ENCODE measurements at regions not wholly inside any gene's neighbourhood (a gene's known extent, or its start where the extent isn't known, plus 50 kb on each side); places are given as distances from the start of the nearest gene placed in this dataset.
A peak's percentile ranks its signal among the peaks of the same experiment; 100 is the strongest.
"Not testable (repeated sequence)": the region's sequence is repeated elsewhere in the genome, so short reads cannot be mapped to it uniquely, and the experiment has no call there.

DNA sequence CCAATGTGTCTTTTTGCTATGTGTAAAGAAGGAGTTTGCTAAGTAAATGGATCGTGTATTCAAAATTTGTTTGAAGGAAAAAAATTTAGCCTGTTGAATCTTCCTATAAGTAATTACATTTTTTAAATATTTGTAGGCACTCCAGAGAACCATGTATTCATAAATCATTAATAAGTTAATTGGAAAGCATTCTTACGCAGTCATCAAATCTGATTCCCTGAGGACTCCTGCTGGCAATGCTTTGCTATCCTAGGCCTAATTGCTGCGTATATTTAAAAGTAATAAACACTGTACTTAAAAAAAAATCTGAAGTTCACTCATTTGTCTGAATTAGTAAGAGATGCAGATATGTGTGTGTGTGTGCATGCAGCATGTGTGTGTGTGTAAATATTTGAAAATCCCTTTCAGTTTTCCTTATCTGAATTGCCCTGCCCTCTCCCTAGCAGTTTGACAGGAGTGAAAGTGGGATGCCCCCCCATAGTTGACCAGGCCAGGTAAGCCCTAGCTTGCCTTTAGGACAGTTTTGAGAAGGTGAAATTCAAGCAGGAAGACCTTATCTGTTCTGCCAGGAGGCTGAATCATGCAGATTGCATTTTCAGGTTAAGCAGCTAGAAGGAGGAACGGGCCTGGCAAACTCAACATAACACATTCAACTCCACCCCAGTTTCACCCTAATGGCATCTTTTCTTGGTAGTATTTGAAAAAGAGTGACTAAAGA, 81.2 kb upstream of the DNAH5 start:
- no peak overlapping the region for H3K9ac ChIP-seq (ENCODE audit: low read length in 5 of 5)
- no peak overlapping the region for H3K27ac ChIP-seq (ENCODE audit: low read depth, low read length)
- H3K36me3 ChIP-seq (ENCODE audit: control insufficient read depth in 5 of 5, insufficient read depth in 5 of 5, low read length in 5 of 5) = no peaks in the 10 kb centered on the region
- H3K9me3 ChIP-seq (ENCODE audit: control insufficient read depth in 5 of 5, low read length in 5 of 5) = no peaks in the 10 kb centered on the region
- no peak overlapping the region for H3K4me3 ChIP-seq (ENCODE audit: low read depth in 1 of 5, low read length in 5 of 5)
- no peaks in the 10 kb centered on the region for H3K4me1 ChIP-seq (ENCODE audit: control insufficient read depth in 5 of 5, insufficient read depth in 5 of 5, low read length in 5 of 5)
- peaks cover 0 to 3% (median 0%) of the 10 kb centered on the region in 5 donors for H3K27me3 ChIP-seq (ENCODE audit: control insufficient read depth in 5 of 5, insufficient read depth in 4 of 5, low read length in 5 of 5)

DNA sequence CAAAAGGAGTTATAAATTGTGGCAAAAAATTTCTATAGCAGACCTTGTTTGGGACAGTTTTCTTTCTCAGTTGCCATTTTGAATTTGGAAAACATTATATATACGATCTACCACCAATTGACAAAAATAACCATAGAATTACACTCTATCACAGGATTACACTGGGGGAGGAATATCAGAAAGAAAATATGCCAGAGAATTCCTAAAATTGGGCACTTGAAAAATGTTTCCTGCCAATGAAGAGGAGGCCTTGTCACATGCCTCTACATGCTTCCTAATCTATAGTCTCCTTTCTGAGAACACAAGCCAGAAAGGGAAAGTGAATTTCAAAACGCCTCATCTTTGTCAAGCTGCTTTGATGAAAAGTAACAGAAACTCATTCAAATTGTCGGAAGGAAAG, 78.5 kb upstream of the DNAH5 start:
- Histone ChIP-seq H3K27ac (ENCODE audit: low read depth, low read length) (no peak overlapping the region), H3K27me3 (ENCODE audit: control insufficient read depth in 5 of 5, insufficient read depth in 4 of 5, low read length in 5 of 5) (peaks cover 0 to 3% (median 1%) of the 10 kb centered on the region in 5 donors), H3K36me3 (ENCODE audit: control insufficient read depth in 5 of 5, insufficient read depth in 5 of 5, low read length in 5 of 5) (no peaks in the 10 kb centered on the region), H3K9ac (ENCODE audit: low read length in 5 of 5) (no peak overlapping the region), H3K4me3 (ENCODE audit: low read depth in 1 of 5, low read length in 5 of 5) (no peak overlapping the region), H3K4me1 (ENCODE audit: control insufficient read depth in 5 of 5, insufficient read depth in 5 of 5, low read length in 5 of 5) (no peaks in the 10 kb centered on the region), H3K9me3 (ENCODE audit: control insufficient read depth in 5 of 5, low read length in 5 of 5) (no peaks in the 10 kb centered on the region)

DNA sequence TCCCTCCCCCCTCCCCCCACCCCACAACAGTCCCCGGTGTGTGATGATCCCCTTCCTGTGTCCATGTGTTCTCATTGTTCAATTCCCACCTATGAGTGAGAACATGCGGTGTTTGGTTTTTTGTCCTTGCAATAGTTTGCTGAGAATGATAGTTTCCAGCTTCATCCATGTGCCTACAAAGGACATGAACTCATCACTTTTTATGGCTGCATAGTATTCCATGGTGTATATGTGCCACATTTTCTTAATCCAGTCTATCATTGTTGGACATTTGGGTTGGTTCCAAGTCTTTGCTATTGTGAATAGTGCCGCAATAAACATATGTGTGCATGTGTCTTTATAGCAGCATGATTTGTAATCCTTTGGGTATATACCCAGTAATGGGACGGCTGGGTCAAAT, 76.5 kb upstream of the DNAH5 start:
- H3K27me3 ChIP-seq (ENCODE audit: control insufficient read depth in 5 of 5, insufficient read depth in 4 of 5, low read length in 5 of 5); H3K9me3 ChIP-seq (ENCODE audit: control insufficient read depth in 5 of 5, low read length in 5 of 5); H3K9ac ChIP-seq (ENCODE audit: low read length in 5 of 5); H3K36me3 ChIP-seq (ENCODE audit: control insufficient read depth in 5 of 5, insufficient read depth in 5 of 5, low read length in 5 of 5); H3K4me3 ChIP-seq (ENCODE audit: low read depth in 1 of 5, low read length in 5 of 5); H3K27ac ChIP-seq (ENCODE audit: low read depth, low read length); H3K4me1 ChIP-seq (ENCODE audit: control insufficient read depth in 5 of 5, insufficient read depth in 5 of 5, low read length in 5 of 5): not testable (repeated sequence)

DNA sequence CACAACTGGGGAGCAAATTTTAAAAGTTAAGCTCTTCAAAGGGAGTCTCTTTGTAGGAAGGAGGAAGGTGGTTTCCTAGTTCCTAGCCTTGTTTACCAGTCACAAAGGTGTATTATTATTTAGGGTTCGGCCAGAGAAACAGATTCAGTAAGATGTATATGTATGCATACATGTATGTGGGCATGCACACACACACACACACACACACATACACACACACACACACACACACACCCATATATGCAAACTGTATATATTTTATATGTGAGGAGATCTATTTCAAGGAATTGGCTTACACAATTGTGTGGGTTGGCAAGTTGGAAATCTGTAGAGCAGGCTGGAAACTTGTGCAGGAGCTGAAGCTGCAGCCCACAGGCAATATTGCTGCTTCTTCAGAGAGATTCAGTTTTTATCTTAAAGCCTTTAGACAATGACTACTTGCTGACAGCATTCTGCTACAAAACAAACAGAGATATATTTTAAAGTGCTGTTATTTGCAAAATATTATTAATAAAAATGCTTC, 75.3 kb upstream of the DNAH5 start:
- H3K27me3 ChIP-seq (ENCODE audit: control insufficient read depth in 5 of 5, insufficient read depth in 4 of 5, low read length in 5 of 5) = peaks cover 3 to 7% (median 3%) of the 10 kb centered on the region in 5 donors
- no peak overlapping the region for H3K4me3 ChIP-seq (ENCODE audit: low read depth in 1 of 5, low read length in 5 of 5)
- H3K36me3 ChIP-seq (ENCODE audit: control insufficient read depth in 5 of 5, insufficient read depth in 5 of 5, low read length in 5 of 5) = no peaks in the 10 kb centered on the region
- H3K9me3 ChIP-seq (ENCODE audit: control insufficient read depth in 5 of 5, low read length in 5 of 5) = no peaks in the 10 kb centered on the region
- H3K4me1 ChIP-seq (ENCODE audit: control insufficient read depth in 5 of 5, insufficient read depth in 5 of 5, low read length in 5 of 5) = no peaks in the 10 kb centered on the region
- no peak overlapping the region for H3K27ac ChIP-seq (ENCODE audit: low read depth, low read length)
- H3K9ac ChIP-seq (ENCODE audit: low read length in 5 of 5) = no peak overlapping the region

DNA sequence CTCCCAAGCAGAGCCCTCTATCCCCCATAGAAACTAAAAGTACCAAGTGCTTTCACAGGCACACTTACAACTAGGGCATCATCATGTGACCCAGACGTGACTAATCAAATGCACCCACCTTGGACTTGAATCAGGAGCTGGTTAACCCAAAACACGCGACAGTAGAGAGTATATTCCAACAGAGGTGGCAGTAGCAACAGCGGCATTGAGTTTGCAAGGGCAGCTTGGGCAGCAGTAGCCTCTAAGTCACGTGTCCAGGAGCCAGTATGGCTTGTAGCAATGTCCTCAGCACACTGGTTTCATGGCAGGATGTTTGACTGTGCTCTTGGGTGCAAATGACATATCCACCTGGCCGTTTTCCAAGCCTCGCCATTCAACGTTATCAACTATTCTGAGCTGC, 73.4 kb upstream of the DNAH5 start:
- Histone ChIP-seq H3K36me3 (ENCODE audit: control insufficient read depth in 5 of 5, insufficient read depth in 5 of 5, low read length in 5 of 5) (no peaks in the 10 kb centered on the region), H3K4me3 (ENCODE audit: low read depth in 1 of 5, low read length in 5 of 5) (no peak overlapping the region), H3K27ac (ENCODE audit: low read depth, low read length) (no peak overlapping the region), H3K4me1 (ENCODE audit: control insufficient read depth in 5 of 5, insufficient read depth in 5 of 5, low read length in 5 of 5) (no peaks in the 10 kb centered on the region), H3K9ac (ENCODE audit: low read length in 5 of 5) (no peak overlapping the region), H3K27me3 (ENCODE audit: control insufficient read depth in 5 of 5, insufficient read depth in 4 of 5, low read length in 5 of 5) (peaks cover 0 to 7% (median 3%) of the 10 kb centered on the region in 5 donors), H3K9me3 (ENCODE audit: control insufficient read depth in 5 of 5, low read length in 5 of 5) (no peaks in the 10 kb centered on the region)

DNA sequence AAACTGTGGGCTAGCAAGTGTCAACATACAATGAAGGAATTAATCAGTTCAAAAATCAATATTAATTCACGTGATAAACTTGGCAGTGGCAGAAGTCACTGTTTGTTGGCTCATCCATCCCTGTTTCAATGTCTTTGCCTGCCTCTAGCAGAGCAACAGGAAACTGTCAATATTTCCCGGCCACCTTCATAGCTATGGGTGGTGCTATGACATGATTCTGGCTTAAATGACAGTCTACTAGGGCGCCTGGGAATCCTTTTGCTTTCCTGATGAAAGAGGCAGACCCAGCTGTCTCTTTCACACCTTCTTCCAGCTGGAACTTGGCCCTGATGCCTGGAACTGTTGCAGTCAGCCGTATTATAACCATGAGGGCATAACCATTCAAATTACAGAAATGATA, 72.1 kb upstream of the DNAH5 start:
- Histone ChIP-seq H3K27ac (ENCODE audit: low read depth, low read length) (no peak overlapping the region), H3K4me1 (ENCODE audit: control insufficient read depth in 5 of 5, insufficient read depth in 5 of 5, low read length in 5 of 5) (peaks cover 0 to 6% (median 4%) of the 10 kb centered on the region in 5 donors), H3K9ac (ENCODE audit: low read length in 5 of 5) (no peak overlapping the region), H3K4me3 (ENCODE audit: low read depth in 1 of 5, low read length in 5 of 5) (no peak overlapping the region), H3K9me3 (ENCODE audit: control insufficient read depth in 5 of 5, low read length in 5 of 5) (no peaks in the 10 kb centered on the region), H3K27me3 (ENCODE audit: control insufficient read depth in 5 of 5, insufficient read depth in 4 of 5, low read length in 5 of 5) (peaks cover 0 to 7% (median 3%) of the 10 kb centered on the region in 5 donors), H3K36me3 (ENCODE audit: control insufficient read depth in 5 of 5, insufficient read depth in 5 of 5, low read length in 5 of 5) (no peaks in the 10 kb centered on the region)

DNA sequence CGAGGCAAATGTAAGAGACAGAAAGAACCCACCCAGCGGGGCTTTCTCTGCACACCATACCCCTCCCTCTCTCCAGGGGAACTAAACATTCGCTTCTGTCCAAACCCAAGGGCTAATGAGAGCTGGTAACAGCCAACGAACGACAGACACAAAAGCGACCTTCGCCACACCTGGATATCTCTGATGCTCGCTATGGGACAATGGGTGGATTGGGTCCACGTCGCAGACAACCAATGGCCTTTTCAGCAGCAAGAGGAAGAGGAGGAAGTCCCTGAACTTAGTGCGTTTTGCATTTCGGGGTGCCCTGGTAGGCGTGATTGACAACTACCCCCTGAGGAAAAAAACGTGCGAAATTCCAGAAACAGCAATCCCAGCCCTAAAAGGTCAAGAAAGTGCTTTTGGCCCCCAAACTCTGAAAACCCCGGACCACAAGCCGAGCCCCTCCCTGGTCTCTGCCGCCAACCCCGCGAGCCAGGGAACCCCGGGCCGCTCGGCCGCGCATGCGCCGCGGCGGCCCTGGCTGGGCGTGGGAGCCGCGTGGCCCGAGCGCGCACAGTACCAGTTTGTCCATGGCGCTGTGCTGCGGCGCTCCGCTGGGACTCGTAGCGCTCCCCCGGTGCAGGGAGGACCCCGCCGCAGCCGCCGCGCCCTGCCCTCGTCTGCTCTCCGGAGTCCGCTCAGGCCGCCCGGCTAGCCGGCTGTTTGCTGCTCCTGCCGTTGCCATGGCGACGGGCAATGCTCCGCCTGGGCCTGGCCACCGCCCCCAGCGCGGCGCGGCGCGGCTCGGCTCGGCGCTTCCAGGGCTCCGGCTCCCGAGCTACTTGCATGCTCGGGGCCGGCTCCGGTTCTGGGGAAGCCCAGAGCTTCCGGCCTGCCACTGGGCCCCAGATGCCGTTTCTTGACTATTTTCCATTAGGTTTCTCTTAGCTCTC, 66.9 kb upstream of the DNAH5 start:
- no peaks in the 10 kb centered on the region for H3K36me3 ChIP-seq (ENCODE audit: control insufficient read depth in 5 of 5, insufficient read depth in 5 of 5, low read length in 5 of 5)
- no peaks in the 10 kb centered on the region for H3K9me3 ChIP-seq (ENCODE audit: control insufficient read depth in 5 of 5, low read length in 5 of 5)
- H3K27ac ChIP-seq (ENCODE audit: low read depth, low read length) = peak overlapping the region; percentile 24
- H3K4me1 ChIP-seq (ENCODE audit: control insufficient read depth in 5 of 5, insufficient read depth in 5 of 5, low read length in 5 of 5) = peaks cover 4 to 13% (median 11%) of the 10 kb centered on the region in 5 donors
- no peaks in the 10 kb centered on the region for H3K27me3 ChIP-seq (ENCODE audit: control insufficient read depth in 5 of 5, insufficient read depth in 4 of 5, low read length in 5 of 5)
- H3K9ac ChIP-seq (ENCODE audit: low read length in 5 of 5) = peak overlapping the region in 4 of 5 donors; percentile 16 to 74 (median 58)
- H3K4me3 ChIP-seq (ENCODE audit: low read depth in 1 of 5, low read length in 5 of 5) = peak overlapping the region; percentile 62 to 84 (median 74)

DNA sequence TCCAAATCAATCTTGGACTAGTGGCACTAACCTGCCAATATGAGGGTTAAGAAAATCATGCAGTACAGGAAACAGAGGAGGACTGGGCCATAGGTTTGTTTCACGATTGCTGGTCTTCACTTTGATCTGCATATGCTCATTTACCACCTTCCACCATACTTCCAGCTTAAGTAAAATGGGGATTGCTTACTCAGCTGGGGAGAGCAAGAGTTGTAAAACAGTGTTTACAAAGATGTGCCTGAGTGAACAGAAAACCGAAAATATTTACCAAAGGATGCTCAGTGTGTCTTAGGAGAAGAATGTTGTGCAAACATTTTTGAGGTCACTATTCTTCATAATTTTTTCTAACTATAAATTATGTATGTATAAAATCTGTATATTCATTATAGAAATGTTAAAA, 65.1 kb upstream of the DNAH5 start:
- peaks cover 4 to 13% (median 11%) of the 10 kb centered on the region in 5 donors for H3K4me1 ChIP-seq (ENCODE audit: control insufficient read depth in 5 of 5, insufficient read depth in 5 of 5, low read length in 5 of 5)
- no peak overlapping the region for H3K9ac ChIP-seq (ENCODE audit: low read length in 5 of 5)
- no peak overlapping the region for H3K4me3 ChIP-seq (ENCODE audit: low read depth in 1 of 5, low read length in 5 of 5)
- no peaks in the 10 kb centered on the region for H3K36me3 ChIP-seq (ENCODE audit: control insufficient read depth in 5 of 5, insufficient read depth in 5 of 5, low read length in 5 of 5)
- H3K27ac ChIP-seq (ENCODE audit: low read depth, low read length) = no peak overlapping the region
- H3K27me3 ChIP-seq (ENCODE audit: control insufficient read depth in 5 of 5, insufficient read depth in 4 of 5, low read length in 5 of 5) = no peaks in the 10 kb centered on the region
- no peaks in the 10 kb centered on the region for H3K9me3 ChIP-seq (ENCODE audit: control insufficient read depth in 5 of 5, low read length in 5 of 5)

DNA sequence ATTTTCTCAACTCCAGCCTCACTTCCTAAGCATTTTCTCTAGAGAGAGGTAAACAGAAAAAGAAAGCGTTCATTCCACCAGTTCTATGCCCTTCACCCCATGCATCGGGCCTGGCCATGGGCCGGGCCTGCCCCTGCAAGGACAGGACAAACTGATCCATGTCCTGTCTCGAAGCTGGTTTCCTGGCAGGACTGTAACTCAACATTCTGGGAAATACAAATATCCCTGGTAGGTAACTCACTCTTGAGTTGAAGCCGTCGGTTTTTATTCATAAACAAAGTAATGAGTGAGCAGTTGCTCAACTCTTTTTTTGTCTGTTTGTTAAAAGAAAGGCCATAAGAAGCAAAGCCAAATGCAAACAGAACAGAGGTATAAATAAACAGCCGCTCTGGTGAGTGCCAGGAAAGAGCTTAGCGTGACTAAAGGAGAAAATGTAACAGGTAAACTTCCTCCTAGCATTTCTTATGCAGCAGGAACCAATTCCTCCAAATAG, 64.4 kb upstream of the DNAH5 start:
- no peaks in the 10 kb centered on the region for H3K9me3 ChIP-seq (ENCODE audit: control insufficient read depth in 5 of 5, low read length in 5 of 5)
- H3K9ac ChIP-seq (ENCODE audit: low read length in 5 of 5) = no peak overlapping the region
- no peak overlapping the region for H3K27ac ChIP-seq (ENCODE audit: low read depth, low read length)
- H3K4me1 ChIP-seq (ENCODE audit: control insufficient read depth in 5 of 5, insufficient read depth in 5 of 5, low read length in 5 of 5) = peaks cover 4 to 19% (median 17%) of the 10 kb centered on the region in 5 donors
- no peaks in the 10 kb centered on the region for H3K36me3 ChIP-seq (ENCODE audit: control insufficient read depth in 5 of 5, insufficient read depth in 5 of 5, low read length in 5 of 5)
- H3K4me3 ChIP-seq (ENCODE audit: low read depth in 1 of 5, low read length in 5 of 5) = no peak overlapping the region
- no peaks in the 10 kb centered on the region for H3K27me3 ChIP-seq (ENCODE audit: control insufficient read depth in 5 of 5, insufficient read depth in 4 of 5, low read length in 5 of 5)

Measured in subcutaneous abdominal adipose tissue (tissue), 5 donors.